Heart right ventricle (tissue), 16 donors: ENCODE measurements at regions not wholly inside any gene's neighbourhood (a gene's known extent, or its start where the extent isn't known, plus 50 kb on each side); places are given as distances from the start of the nearest gene placed in this dataset.
"Not testable (repeated sequence)": the region's sequence is repeated elsewhere in the genome, so short reads cannot be mapped to it uniquely, and the experiment has no call there.

Experiments
- ATAC-seq, 8 donors: fragments of 200-7000 bp; cut with Tn5 transposase; one replicate each; pipeline ENCODE4 v1.9.1; 2020; ENCODE audit warnings: mild to moderate bottlenecking in 8 of 8, moderate library complexity in 8 of 8, moderate number of reproducible peaks in 1 of 8
- DNase-seq, 2 donors: peaks; one replicate each; pipeline ENCODE4 v3.0.0-alpha.2; 2020
- H3K27ac ChIP-seq, 10 donors: fragments of 200-600 bp; sonication (generic) in 2 of 10; one replicate each; pipeline versions ENCODE4 v1.5.0 to v1.8.0; 2020 to 2022; ENCODE audit warnings: mild to moderate bottlenecking in 3 of 10
- H3K27me3 ChIP-seq, 7 donors: fragments of 200-600 bp; one replicate each; pipeline ENCODE4 v1.8.0; 2021 to 2022; ENCODE audit warnings: mild to moderate bottlenecking in 2 of 7
- H3K36me3 ChIP-seq, 9 donors: fragments of 200-600 bp; sonication (generic) in 1 of 9; one replicate each; pipeline versions ENCODE4 v1.5.0 to v1.8.0; 2020 to 2022; ENCODE audit warnings: mild to moderate bottlenecking in 2 of 9
- H3K4me1 ChIP-seq, 9 donors: fragments of 200-600 bp; sonication (generic) in 1 of 9; one replicate each; pipeline versions ENCODE4 v1.5.0 to v1.8.0; 2020 to 2022; ENCODE audit warnings: mild to moderate bottlenecking in 4 of 9
- H3K4me3 ChIP-seq, 10 donors: fragments of 200-600 bp; sonication (generic) in 2 of 10; one replicate each; pipeline versions ENCODE4 v1.5.0 to v1.8.0; 2020 to 2022; ENCODE audit warnings: mild to moderate bottlenecking in 7 of 10, moderate library complexity in 2 of 10
- H3K9me3 ChIP-seq, 11 donors: fragments of 200-600 bp in 10 of 11; sonication (generic) in 2 of 11; one replicate each; pipeline versions ENCODE4 v1.5.0 to v1.8.0; 2013 to 2022; ENCODE audit warnings: mild to moderate bottlenecking in 2 of 11, control low read depth in 1 of 11, moderate library complexity in 1 of 11
- WGBS, 2 donors: extraction: QIAGEN DNeasy Blood & Tissue Kit; methylation state at CpG; one replicate each; pipeline ENCODE4 v1.1.7; 2013; ENCODE audit warnings: inconsistent platforms in 1 of 2; 5-methylcytosine and 5-hydroxymethylcytosine counted together
- intact Hi-C, 10 donors: fragments of 100-400 bp; cut with DNase I; formaldehyde crosslinking; loops; one replicate each; pipeline versions ENCODE4 v1.11.1 to v1.14.2; 2022
- TF ChIP-seq, protein P1 (sequence below), 9 donors: fragments of 200-600 bp; sonication (generic) in 2 of 9; IDR thresholded peaks; one replicate each; pipeline versions ENCODE4 v1.5.0 to v1.8.0; 2021 to 2022; ENCODE audit warnings: antibody characterized with exemption in 9 of 9, mild to moderate bottlenecking in 5 of 9, moderate library complexity in 1 of 9
- donor health status: Arrhythmogenic right ventricular cardiomyopathy.
- donor health status: ischemic (EF 13 %, LVEDD 7.1; RV severe dilation, severe dysfunction).
- donor health status: healthy with polysubstance abuse.
- donor health status: DM: no; HTN: yes; CAD: no.
- donor health status: DM: no; HTN: no; CAD: no.
- donor health status: ischemic (EF 25% LVEDD 6.9; RV normal size, moderate dysfunction).
- donor health status: ischemic (EF 25% LVEDD 5.7; RV mildly dilated, moderate dysfunction).
- donor health status: healthy.
- donor health status: DM: yes; HTN: yes; CAD: no.
- donor health status: Ischemic cardiomyopathy.
- donor health status: ischemic (EF 35%, LVEDD 5.7; RV mildly dilated, moderate dysfunction).
- donor health status: nonischemic (EF 11% LVEDD 7.7; RV severe dilation, severe dysfunction).
- donor health status: DM: yes; HTN: yes; CAD: no.
- donor health status: PGD.
- donor health status: ischemic (EF 29% LVEDD 5.4; RV normal size, mild dysfunction).
- donor health status: nonischemic (EF 23%, LVEDD 6.1; RV moderate dilation, normal function).

DNA sequence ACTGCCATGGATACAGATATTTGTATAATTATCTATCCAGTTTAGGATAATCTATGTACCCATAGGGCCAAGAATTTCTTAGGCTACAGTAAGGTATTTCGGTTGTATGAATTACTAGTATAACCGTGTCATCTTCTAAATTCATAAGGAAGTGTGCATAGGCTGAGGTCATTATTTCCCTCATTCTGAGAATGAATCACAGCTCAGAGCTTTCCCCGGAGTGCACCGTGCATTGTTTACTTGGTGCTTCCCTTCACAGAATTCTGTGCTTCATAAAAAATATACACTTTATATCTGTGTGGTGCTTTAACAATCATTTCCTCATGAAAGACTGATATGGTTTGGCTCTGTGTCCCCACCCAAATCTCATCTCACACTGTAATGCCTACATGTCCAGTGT, 514.1 kb downstream of the ETNK1 start:
- Histone ChIP-seq H3K9me3 (peaks cover 0 to 13% (median 0%) of the 10 kb centered on the region in 11 donors), H3K27me3 (peaks cover 0 to 4% (median 0%) of the 10 kb centered on the region in 7 donors), H3K4me3 (no peak overlapping the region), H3K27ac (no peak overlapping the region), H3K36me3 (no peaks in the 10 kb centered on the region), H3K4me1 (no peaks in the 10 kb centered on the region)
- WGBS, 2 donors = 76 to 78% methylated on average over 4 of the region's 4 CpGs
- DNase-seq = no peak
- ATAC-seq = no peak
- intact Hi-C loops = no loop called here
- TF ChIP-seq, protein P1, sequence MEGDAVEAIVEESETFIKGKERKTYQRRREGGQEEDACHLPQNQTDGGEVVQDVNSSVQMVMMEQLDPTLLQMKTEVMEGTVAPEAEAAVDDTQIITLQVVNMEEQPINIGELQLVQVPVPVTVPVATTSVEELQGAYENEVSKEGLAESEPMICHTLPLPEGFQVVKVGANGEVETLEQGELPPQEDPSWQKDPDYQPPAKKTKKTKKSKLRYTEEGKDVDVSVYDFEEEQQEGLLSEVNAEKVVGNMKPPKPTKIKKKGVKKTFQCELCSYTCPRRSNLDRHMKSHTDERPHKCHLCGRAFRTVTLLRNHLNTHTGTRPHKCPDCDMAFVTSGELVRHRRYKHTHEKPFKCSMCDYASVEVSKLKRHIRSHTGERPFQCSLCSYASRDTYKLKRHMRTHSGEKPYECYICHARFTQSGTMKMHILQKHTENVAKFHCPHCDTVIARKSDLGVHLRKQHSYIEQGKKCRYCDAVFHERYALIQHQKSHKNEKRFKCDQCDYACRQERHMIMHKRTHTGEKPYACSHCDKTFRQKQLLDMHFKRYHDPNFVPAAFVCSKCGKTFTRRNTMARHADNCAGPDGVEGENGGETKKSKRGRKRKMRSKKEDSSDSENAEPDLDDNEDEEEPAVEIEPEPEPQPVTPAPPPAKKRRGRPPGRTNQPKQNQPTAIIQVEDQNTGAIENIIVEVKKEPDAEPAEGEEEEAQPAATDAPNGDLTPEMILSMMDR (IDR thresholded peaks at IDR 0.05) = no peak

DNA sequence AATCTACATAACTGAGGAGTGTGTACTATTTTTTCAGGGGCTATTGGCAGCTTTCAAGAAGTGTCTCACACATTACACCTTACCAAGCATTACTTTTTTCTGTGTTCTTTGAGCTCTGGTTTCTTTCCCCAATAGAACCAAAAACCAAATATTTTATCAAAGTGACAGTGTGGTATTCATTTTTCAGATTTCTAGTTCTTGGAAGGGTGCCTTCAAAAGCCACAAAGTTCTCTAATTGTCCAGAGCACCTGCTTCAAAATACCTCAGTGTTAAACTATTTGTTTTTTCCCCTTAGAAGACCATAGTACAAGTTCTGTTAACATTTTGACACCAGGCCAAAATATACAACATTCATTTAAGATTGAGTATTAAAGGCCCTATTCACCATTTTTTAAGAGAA, 515.7 kb downstream of the ETNK1 start:
- intact Hi-C loops = no loop called here
- Histone ChIP-seq H3K4me1 (no peaks in the 10 kb centered on the region), H3K27me3 (no peaks in the 10 kb centered on the region), H3K36me3 (no peaks in the 10 kb centered on the region), H3K27ac (no peak overlapping the region), H3K9me3 (peaks cover 0 to 26% (median 0%) of the 10 kb centered on the region in 11 donors), H3K4me3 (no peak overlapping the region)
- TF ChIP-seq, protein P1 (IDR thresholded peaks at IDR 0.05) = no peak
- DNase-seq (no peak), ATAC-seq (no peak)

DNA sequence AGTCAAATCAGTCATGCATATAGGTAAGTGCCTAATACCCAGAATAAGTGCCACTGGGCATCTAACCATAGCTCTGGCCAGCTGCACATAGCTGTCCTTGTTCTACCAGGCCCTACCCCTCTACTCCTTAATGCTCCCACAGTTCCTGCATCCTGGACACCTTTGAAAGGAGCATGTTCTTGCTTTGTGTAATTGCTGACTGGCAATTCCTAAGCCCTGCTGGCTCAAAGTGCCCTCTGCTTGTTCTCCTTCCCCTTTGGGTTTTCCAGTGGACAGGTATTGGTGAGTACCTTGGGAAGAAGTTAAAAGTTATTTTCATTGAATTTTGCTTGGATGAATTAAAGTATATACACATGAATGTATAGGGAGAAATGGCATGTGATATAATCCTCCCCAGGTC, 516.4 kb downstream of the ETNK1 start:
- ATAC-seq (no peak), DNase-seq (no peak)
- Histone ChIP-seq H3K27me3 (no peaks in the 10 kb centered on the region), H3K4me1 (no peaks in the 10 kb centered on the region), H3K9me3 (peaks cover 0 to 32% (median 0%) of the 10 kb centered on the region in 11 donors), H3K4me3 (no peak overlapping the region), H3K27ac (no peak overlapping the region), H3K36me3 (no peaks in the 10 kb centered on the region)
- TF ChIP-seq, protein P1 (IDR thresholded peaks at IDR 0.05) = no peak
- intact Hi-C loops = no loop called here

DNA sequence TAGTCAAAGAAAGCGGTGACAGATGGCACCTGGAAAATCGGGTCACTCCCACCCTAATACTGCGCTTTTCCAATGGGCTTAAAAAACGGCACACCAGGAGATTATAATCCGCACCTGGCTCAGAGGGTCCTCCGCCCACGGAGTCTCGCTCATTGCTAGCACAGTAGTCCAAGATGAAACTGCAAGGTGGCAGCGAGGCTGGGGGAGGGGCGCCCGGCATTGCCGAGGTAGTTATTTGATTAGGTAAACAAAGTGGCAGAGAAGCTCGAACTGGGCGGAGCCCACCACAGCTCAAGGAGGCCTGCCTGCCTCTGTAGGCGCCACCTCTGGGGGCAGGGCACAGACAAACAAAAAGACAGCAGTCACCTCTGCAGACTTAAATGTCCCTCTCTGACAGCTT, 521.1 kb downstream of the ETNK1 start:
- DNase-seq = not testable (repeated sequence)

DNA sequence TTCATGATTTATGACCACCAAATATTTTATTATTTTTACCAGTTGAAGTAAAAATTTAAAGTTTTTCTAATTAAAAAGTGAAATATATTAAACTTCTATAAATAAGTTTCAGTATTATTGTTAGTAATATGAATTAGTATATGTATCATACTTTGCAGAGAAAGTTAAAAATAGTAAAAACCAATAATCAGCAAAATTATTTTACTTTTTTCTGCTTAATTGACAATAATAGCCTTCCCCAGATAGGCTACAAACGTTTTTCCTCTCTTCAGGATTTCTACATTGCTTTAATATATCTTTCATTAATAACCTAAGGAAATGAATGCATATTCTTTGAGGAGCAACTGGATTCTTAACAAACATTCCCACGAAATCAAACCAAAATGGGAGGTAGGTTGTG, 543.5 kb downstream of the ETNK1 start:
- H3K36me3 ChIP-seq = no peaks in the 10 kb centered on the region
- no peaks in the 10 kb centered on the region for H3K27me3 ChIP-seq
- no peak overlapping the region for H3K4me3 ChIP-seq
- DNase-seq = no peak
- no peaks in the 10 kb centered on the region for H3K4me1 ChIP-seq
- intact Hi-C loops = no loop called here
- TF ChIP-seq, protein P1 (IDR thresholded peaks at IDR 0.05) = no peak
- 45 to 47% methylated on average over 2 of the region's 2 CpGs for WGBS, 2 donors
- no peak overlapping the region for H3K27ac ChIP-seq
- H3K9me3 ChIP-seq = peaks cover 0 to 20% (median 0%) of the 10 kb centered on the region in 11 donors
- ATAC-seq = no peak

More for the DNA sequence above, 521.1 kb downstream of the ETNK1 start:
- H3K27ac ChIP-seq, intact Hi-C loops, H3K27me3 ChIP-seq, ATAC-seq, H3K4me3 ChIP-seq, H3K36me3 ChIP-seq, H3K4me1 ChIP-seq: not testable (repeated sequence)
- 89 to 94% methylated on average over 15 of the region's 15 CpGs for WGBS, 2 donors
- peaks cover 0 to 43% (median 0%) of the 10 kb centered on the region in 11 donors for H3K9me3 ChIP-seq
